Activated CD8-positive, alpha-beta memory T cell treated with anti-CD3 and anti-CD28 coated beads for 1 hour (primary cell): ENCODE measurements at regions not wholly inside any gene's neighbourhood (a gene's known extent, or its start where the extent isn't known, plus 50 kb on each side); places are given as distances from the start of the nearest gene placed in this dataset.

Source experiments
- DNase-seq, 2 donors: peaks; one replicate each; pipeline ENCODE4 v3.0.0-alpha.2; 2020; ENCODE audit warnings: low read depth in 1 of 2; ENCODE audit errors: extremely low read depth in 1 of 2

DNA sequence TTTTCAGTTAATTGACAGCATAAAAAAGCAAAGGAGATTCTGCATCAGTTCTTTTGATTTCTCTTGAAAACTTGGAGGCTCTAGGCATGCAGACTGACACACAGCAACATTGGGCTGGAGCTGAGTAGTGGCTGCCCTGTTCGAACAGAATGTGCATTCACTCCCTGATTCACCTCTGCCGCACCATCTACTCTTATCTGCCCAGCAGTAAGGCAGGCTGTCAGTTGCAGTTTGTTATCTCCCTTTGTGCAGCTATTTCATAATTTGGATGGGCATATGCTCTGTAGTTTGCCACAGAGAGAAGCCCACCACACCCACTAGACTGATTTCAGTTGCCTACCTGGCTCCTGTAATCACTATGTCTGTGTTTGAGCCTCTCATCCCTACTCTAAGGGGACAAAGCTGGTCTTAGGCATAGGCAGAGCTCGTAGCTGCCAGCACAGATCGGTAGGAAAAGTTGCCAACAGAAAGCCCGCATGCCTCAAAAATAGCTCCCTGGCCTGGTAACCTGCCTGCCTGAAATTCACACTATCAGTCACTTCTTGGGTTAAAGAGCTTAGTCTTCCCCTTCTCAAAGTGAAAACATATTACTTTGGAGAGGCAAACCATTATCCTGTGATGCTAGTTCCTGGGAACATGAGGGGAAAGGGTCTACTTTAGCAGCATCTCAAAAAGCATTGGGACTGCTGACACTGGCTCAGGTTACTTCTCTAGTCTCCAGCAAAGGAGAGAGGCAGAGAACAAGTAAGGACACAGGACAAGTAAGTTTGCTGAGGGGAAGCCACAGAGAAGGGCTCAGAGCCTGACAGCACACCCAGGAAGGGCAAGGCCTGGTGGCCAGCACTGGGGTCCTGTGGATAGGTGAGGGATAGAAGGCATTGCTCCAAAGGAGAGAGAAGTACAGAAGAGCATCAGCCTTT is 75.9 kb upstream of the TMEM164 start:
- DNase-seq = no peak

GRCh38 chrX:109927663-109928273 is 75.1 kb upstream of the TMEM164 start:
- DNase-seq = no peak

DNA sequence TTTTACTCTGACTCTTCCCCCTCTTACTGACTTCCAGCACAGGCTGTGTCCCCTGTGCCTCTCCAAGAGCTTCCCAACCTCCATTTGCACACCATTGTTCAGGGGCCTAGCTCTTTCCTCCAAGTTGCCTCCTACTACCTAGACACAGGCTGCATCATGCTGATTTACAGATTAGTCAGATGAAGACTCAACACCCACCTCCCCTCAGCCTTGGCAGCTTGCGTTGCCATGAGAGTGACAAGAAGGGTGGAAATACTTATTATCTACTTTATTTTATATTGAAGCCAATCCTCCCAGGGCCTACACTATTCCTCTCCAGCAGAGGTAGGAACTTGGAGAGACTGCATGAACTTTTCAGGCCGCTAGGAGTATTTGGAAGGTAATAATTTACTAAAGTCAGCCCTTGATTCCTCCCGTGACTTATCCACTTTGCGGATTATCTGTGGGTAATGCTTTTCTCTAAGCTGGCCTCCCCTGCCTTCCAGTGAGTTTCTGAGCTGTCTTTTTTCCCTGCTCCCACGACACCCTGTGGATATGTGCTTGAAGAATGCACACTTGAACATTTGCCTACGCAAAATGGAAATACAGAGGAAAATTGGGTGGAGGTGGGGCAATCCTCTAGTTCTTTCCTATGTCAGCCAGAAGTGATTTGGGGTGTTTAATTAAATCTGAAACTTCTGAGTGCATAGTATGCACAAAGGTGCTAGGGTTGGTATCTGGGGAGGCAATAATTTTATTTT is 74.1 kb upstream of the TMEM164 start:
- no peak for DNase-seq

- no peak for DNase-seq
These were observed 71.2 kb upstream of the TMEM164 start for GRCh38 chrX:109931677-109932076.

GRCh38 chrX:109934434-109934833 is 68.5 kb upstream of the TMEM164 start:
- no peak for DNase-seq

- DNase-seq = no peak
These were observed 68.0 kb upstream of the TMEM164 start for GRCh38 chrX:109934935-109935334.

- no peak for DNase-seq
These were observed 66.8 kb upstream of the TMEM164 start for GRCh38 chrX:109936114-109936513.

DNA sequence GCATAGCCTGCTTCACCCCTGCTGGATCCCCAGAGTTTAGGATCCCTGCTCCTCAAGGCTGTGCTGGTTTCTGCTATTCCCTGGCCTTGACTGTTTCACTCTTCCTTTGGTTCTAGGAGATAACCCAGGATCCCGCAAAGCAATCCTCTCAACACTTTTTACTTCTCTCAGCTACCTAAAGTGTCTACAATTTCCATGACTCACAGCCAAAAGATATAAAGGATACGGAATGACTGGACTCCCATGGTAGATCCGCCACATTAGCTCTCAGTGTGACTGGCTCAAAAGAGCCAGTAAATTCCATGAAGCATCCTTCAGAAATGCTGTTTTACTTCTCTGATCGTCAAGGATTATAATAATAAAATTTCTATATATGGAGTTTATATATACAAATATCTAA is 66.3 kb upstream of the TMEM164 start:
- DNase-seq = no peak

DNA sequence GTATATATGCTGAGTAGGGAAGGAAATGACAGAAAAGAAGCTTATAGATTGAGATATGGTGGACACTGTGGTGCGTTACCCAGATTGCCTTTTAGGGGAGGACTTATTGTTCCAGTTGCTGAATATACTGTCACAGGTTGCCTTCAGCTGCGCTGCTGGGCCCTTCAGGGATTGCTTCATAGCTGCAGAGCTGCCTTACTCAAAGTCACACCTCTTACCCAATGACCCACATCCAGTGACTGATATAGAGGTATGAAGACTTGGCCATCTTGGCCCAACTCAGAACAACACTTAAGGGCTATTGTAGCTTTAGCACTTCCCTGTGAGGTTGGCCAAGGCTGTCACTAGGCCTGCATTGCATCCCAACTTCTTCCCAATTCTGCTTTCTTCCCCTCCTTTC is 63.4 kb upstream of the TMEM164 start:
- no peak for DNase-seq

- DNase-seq = no peak
These were observed 62.5 kb upstream of the TMEM164 start for GRCh38 chrX:109940411-109940810.

DNA sequence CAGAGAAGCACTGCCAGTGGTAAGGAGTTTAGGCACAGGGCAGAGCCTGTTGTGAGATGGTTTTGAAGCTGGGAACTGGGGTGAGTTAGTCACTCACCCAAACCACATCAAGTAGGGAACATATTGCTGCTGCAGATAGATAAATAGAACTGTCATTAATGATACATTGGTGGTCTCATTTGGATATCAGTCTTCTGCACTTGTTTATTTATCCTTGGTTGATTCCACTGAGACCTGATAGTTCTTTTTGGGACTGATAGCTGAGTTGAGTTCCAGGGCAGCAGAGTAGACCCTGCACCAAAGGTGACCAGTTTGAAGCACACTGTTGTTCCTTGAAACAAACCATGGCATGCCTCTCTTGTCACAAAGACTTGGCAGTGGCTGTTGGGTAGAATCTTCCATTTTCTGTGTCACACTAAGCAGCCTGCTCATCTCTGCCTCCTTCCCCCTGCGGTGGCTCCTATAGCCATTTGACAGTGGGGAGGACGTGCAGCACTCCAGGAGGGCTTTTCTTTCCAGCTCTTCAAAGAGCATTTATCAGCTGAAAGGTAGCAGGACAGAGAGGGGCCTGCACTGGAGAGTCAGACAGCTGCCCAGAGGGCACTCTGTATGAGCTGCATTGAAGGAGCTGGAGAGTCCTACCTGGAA is 59.7 kb upstream of the TMEM164 start:
- no peak for DNase-seq

- no peak for DNase-seq
These were observed 59.2 kb upstream of the TMEM164 start for GRCh38 chrX:109943740-109944092.

DNA sequence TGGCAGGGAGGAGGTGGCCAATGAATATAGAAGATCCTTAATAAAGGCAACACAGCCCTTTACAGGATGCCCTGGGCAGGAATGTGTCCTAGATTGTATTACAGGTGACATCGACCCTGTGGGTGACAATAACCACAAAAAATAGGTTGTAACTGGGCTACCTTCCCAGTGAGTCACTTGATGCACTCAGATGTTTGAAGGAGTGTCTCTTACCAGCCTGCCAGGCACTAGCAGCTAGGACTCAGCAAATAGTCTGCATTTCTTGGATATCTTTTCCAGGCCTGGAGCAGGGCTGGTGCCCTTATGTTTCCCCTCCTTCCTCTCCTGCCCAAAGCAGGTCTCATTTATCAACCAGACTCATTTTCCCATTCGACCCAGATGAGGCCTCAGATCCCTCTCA is 50.9 kb upstream of the TMEM164 start:
- DNase-seq = no peak

DNA sequence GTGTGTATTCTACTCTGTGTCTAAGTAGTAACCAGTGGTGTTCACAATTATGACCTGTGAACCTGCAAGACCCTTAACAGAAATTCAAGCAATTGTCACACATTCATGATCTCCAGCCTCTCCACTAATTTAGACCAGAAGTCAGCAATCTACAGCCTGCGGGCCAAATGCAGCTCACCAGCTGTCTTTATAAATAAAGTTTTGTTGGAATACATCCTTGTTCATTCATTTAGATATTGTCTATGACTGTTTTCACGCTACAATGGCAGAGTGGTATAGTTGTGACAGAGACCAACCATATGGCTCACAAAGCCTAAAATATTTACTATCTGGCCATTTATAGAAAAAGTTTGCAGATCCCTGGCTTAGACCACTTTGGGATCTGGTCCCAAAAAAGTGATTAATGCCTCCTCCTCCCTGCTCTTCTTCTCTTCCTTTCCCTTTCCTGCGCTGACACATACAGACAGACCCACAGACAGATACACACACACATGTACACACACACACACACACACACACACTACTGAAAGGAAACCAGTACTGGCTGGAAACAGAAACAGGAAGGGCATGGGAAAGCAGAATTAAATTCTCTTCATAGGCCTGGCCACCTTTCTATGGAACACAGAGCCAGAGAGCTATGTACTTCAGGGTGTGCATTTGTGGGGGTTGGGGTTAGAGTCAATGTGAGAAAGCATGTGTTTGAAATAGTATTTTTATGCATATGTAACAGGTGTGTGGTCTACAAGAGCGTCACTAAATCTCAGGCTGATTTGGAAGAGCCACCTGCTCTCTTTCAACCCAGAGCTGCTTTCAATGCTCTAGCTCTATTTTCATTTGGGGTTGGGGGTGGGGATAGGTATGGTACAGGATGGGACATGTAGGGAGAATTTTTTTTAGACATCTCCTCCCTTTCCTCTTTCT is 49.7 kb upstream of the TMEM164 start:
- DNase-seq = no peak
